Endodermal cell (in vitro differentiated cells): ENCODE measurements at regions not wholly inside any gene's neighbourhood (a gene's known extent, or its start where the extent isn't known, plus 50 kb on each side); places are given as distances from the start of the nearest gene placed in this dataset.

Experiments
- DNase-seq: peaks from one replicate; pipeline ENCODE4 v3.0.0-alpha.2; 2017
- H3K27ac ChIP-seq: 2 replicates; pipeline ENCODE4 v1.5.1; 2013; ENCODE audit warnings: mild to moderate bottlenecking, low read depth, low read length, moderate library complexity
- H3K27me3 ChIP-seq: 2 replicates; pipeline ENCODE4 v1.6.1; 2013; ENCODE audit warnings: mild to moderate bottlenecking, low read length, moderate library complexity; ENCODE audit not compliant: insufficient read depth, control insufficient read depth, poor library complexity, severe bottlenecking
- H3K36me3 ChIP-seq: 2 replicates; pipeline ENCODE4 v1.7.0; 2013; ENCODE audit warnings: mild to moderate bottlenecking, low read length, moderate library complexity; ENCODE audit not compliant: control insufficient read depth, insufficient read depth
- H3K4me1 ChIP-seq: one replicate; pipeline ENCODE4 v1.7.0; 2013; ENCODE audit warnings: low read length; ENCODE audit not compliant: control insufficient read depth, insufficient read depth
- H3K4me3 ChIP-seq: 2 replicates; pipeline ENCODE4 v1.5.1; 2013; ENCODE audit warnings: mild to moderate bottlenecking, low read length, moderate library complexity
- H3K9ac ChIP-seq: 2 replicates; pipeline ENCODE4 v1.6.1; 2013; ENCODE audit warnings: mild to moderate bottlenecking, low read length, moderate library complexity; ENCODE audit not compliant: poor library complexity, severe bottlenecking; ENCODE audit errors: extremely low read depth
- H3K9me3 ChIP-seq: 2 replicates; pipeline ENCODE4 v1.6.1; 2013; ENCODE audit warnings: mild to moderate bottlenecking, low read length, moderate library complexity; ENCODE audit not compliant: control insufficient read depth
- H3K27ac Mint-ChIP-seq: 2 replicates; pipeline ENCODE4 v1.8.0; 2020; ENCODE audit warnings: mixed read lengths
- H3K27me3 Mint-ChIP-seq: 2 replicates; pipeline ENCODE4 v1.8.0; 2021; ENCODE audit warnings: mild to moderate bottlenecking, mixed read lengths; ENCODE audit not compliant: insufficient read depth
- H3K36me3 Mint-ChIP-seq: 2 replicates; pipeline ENCODE4 v1.8.0; 2020; ENCODE audit warnings: low read depth, mixed read lengths
- H3K4me1 Mint-ChIP-seq: 2 replicates; pipeline ENCODE4 v1.8.0; 2020; ENCODE audit warnings: mixed read lengths
- H3K4me3 Mint-ChIP-seq: 2 replicates; pipeline ENCODE4 v1.8.0; 2020; ENCODE audit warnings: mild to moderate bottlenecking, moderate library complexity, mixed read lengths
- H3K9me3 Mint-ChIP-seq: 2 replicates; pipeline ENCODE4 v1.8.0; 2020; ENCODE audit warnings: mild to moderate bottlenecking, mixed read lengths
- WGBS, 2 experiments: methylation state at CpG; one replicate each; pipeline versions ENCODE4 v1.1.5 to v1.1.7; 2013; ENCODE audit warnings: missing lambda C conversion rate in 2 of 2, mixed read lengths in 1 of 2; ENCODE audit not compliant: insufficient coverage in 1 of 2, insufficient read length in 1 of 2; 5-methylcytosine and 5-hydroxymethylcytosine counted together
- TF ChIP-seq, protein P1 (sequence below): fragments of 200-600 bp; sonication (generic); conservative IDR thresholded peaks from 2 replicates; pipeline ENCODE4 v1.5.0; 2021; ENCODE audit warnings: antibody characterized with exemption, mild to moderate bottlenecking

DNA sequence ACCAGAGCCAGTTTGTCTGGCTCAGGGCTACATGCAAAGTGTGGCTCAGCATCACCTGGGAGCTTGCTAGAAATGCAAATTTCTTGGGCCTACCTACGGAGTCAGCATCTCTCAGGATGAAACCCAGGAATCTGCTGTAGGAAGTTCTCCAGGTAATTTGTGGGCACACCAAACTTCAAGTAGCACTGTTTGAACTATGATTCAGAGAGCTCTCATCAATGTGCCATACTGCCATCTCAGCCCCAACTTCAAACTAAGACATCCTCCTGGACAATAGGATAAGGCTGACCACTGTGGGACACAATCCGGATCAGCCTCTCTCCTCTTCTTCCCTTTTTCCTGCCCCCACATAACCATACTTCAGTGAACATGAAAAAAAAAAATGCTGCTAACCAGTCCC, 374.5 kb downstream of the METTL15 start:
- Histone ChIP-seq H3K4me3 (no peak overlapping the region), H3K27ac (no peak overlapping the region), H3K36me3 (no peaks in the 10 kb centered on the region), H3K27me3 (peaks cover 7% of the 10 kb centered on the region), H3K9me3 (no peaks in the 10 kb centered on the region), H3K9ac (no peak overlapping the region), H3K4me1 (no peaks in the 10 kb centered on the region)
- TF ChIP-seq, protein P1, sequence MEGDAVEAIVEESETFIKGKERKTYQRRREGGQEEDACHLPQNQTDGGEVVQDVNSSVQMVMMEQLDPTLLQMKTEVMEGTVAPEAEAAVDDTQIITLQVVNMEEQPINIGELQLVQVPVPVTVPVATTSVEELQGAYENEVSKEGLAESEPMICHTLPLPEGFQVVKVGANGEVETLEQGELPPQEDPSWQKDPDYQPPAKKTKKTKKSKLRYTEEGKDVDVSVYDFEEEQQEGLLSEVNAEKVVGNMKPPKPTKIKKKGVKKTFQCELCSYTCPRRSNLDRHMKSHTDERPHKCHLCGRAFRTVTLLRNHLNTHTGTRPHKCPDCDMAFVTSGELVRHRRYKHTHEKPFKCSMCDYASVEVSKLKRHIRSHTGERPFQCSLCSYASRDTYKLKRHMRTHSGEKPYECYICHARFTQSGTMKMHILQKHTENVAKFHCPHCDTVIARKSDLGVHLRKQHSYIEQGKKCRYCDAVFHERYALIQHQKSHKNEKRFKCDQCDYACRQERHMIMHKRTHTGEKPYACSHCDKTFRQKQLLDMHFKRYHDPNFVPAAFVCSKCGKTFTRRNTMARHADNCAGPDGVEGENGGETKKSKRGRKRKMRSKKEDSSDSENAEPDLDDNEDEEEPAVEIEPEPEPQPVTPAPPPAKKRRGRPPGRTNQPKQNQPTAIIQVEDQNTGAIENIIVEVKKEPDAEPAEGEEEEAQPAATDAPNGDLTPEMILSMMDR = no peak
- 83 to 88% methylated on average over 1 to 2 of the region's 2 CpGs for WGBS, 2 experiments
- no peak for DNase-seq
- Mint-ChIP-seq H3K27ac (no peak overlapping the region), H3K36me3 (no peaks in the 10 kb centered on the region), H3K9me3 (no peaks in the 10 kb centered on the region), H3K27me3 (peaks cover 17% of the 10 kb centered on the region), H3K4me1 (no peaks in the 10 kb centered on the region), H3K4me3 (no peak overlapping the region)

DNA sequence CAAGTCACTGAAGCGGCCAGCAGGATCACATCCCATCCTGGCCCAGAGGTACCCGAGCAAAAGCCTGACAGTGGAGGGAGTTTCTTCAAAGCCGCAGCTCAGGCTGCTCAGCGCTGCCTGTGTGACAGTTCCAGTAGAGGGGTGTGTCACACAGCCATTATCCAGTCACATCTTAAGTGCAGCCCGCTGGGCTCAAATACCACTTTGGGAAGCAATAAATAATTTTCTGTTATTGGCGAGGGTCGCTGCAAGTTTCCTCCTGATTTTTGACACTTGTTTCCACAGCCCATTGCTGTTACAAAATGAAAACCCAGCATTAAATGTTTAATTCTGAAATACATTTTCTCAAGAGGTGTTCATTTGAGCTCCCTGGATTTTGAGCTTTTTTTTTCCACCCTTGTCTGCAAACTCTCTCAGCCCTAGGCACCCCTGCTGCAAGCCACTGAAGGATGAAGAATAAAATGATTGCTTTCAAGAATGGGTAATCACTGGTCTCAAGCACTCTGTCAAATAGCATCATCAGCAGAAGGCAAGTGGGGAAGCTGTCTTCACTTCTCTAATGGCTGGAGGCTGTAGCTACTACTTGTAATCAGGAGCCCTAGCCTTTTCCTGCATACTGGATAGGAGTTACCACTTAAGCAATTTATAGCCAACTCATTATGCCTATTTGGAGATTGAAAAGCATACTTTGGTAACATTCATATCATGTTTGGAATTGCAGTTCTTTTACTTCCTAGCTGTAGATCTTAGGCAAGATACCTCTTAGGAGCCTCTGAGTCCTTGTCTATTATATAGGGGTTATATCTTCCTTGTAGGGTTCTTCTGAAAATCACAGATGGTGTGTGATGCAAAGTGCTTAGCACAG, 373.7 kb downstream of the METTL15 start:
- H3K9me3 ChIP-seq = no peaks in the 10 kb centered on the region
- DNase-seq = no peak
- Mint-ChIP-seq H3K36me3 (no peaks in the 10 kb centered on the region), H3K4me1 (no peaks in the 10 kb centered on the region), H3K27ac (no peak overlapping the region), H3K9me3 (no peaks in the 10 kb centered on the region), H3K4me3 (no peak overlapping the region), H3K27me3 (peaks cover 17% of the 10 kb centered on the region)
- H3K4me3 ChIP-seq = no peak overlapping the region
- TF ChIP-seq, protein P1 = no peak
- H3K27ac ChIP-seq = no peak overlapping the region
- WGBS, 2 experiments = 86 to 90% methylated on average over 6 to 7 of the region's 7 CpGs
- H3K36me3 ChIP-seq = no peaks in the 10 kb centered on the region
- peaks cover 7% of the 10 kb centered on the region for H3K27me3 ChIP-seq
- H3K4me1 ChIP-seq = no peaks in the 10 kb centered on the region
- no peak overlapping the region for H3K9ac ChIP-seq

DNA sequence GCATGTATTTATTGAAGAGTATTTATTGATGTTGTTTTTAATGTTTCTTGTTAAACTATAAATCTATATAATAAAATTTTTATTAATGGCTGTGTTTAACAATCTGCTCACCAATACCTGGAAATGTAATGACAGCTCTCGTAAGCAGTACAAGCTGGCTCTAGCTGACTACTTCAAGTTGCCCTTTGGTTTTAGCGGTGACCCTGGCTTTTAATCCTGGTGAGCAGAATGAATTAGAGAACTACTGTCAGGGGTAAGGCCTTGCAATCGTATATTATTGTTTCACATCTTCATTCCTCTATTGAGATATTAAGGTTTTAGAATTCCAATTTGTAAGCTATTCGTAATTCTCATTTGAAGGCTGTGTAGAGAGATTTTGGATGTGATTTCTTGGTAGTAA, 372.2 kb downstream of the METTL15 start:
- no peak overlapping the region for H3K4me3 ChIP-seq

More for the DNA sequence above, 372.2 kb downstream of the METTL15 start:
- Mint-ChIP-seq H3K36me3 (no peaks in the 10 kb centered on the region), H3K27ac (no peak overlapping the region), H3K4me3 (no peak overlapping the region), H3K27me3 (peaks cover 18% of the 10 kb centered on the region), H3K9me3 (no peaks in the 10 kb centered on the region), H3K4me1 (peaks cover 1% of the 10 kb centered on the region)
- H3K27ac ChIP-seq = no peak overlapping the region
- TF ChIP-seq, protein P1 = no peak
- H3K4me1 ChIP-seq = no peaks in the 10 kb centered on the region
- WGBS, 2 experiments = 82 to 92% methylated on average over 2 to 4 of the region's 4 CpGs
- H3K9ac ChIP-seq = no peak overlapping the region
- no peaks in the 10 kb centered on the region for H3K36me3 ChIP-seq
- no peaks in the 10 kb centered on the region for H3K27me3 ChIP-seq
- no peak for DNase-seq
- H3K9me3 ChIP-seq = no peaks in the 10 kb centered on the region
